ENCODE measurements at regions not wholly inside any gene's neighbourhood (a gene's known extent, or its start where the extent isn't known, plus 50 kb on each side); places are given as distances from the start of the nearest gene placed in this dataset.

GRCh38 chr2:217623281-217623912 is 379.4 kb downstream of the TNS1 start:
- H3F3A ChIP-seq (replicated peaks; ENCODE audit: low read depth), result no peaks in the 10 kb centered on the region
- no peak overlapping the region for H3K27ac ChIP-seq (ENCODE audit: low read depth)
- Mint-ChIP-seq H3K4me3 (no peak overlapping the region), H3K27ac (no peak overlapping the region), H3K27me3 (ENCODE audit: insufficient read depth, low read depth, poor library complexity) (peaks cover 4% of the 10 kb centered on the region), H3K4me1 (peaks cover 18% of the 10 kb centered on the region), H3K36me3 (ENCODE audit: low read depth) (no peaks in the 10 kb centered on the region), H3K9me3 (no peaks in the 10 kb centered on the region)
- H3K4me1 ChIP-seq (ENCODE audit: insufficient read depth), result peaks cover 9% of the 10 kb centered on the region
- H3K4me2 ChIP-seq, result no peak overlapping the region
- 0 out of 2 replicates have a peak, but pooled peaks cover 8% of the 10 kb centered on the region for H3K9me2 ChIP-seq (ENCODE audit: insufficient read depth)
- no peaks in the 10 kb centered on the region for H3K79me2 ChIP-seq (replicated peaks; ENCODE audit: insufficient read depth)
- no peak for TF ChIP-seq ZNF331 (CRISPR knock-in tag; IDR thresholded peaks at IDR 0.05; ENCODE audit: low read depth)
- no peak for TF ChIP-seq EZH2phosphoT487 (IDR thresholded peaks at IDR 0.05; ENCODE audit: unreplicated experiment)
- TF ChIP-seq NANOG (IDR thresholded peaks at IDR 0.05; ENCODE audit: borderline replicate concordance), result no peak
- TF ChIP-seq REST (IDR thresholded peaks at IDR 0.05; ENCODE audit: unreplicated experiment), result no peak
- TF ChIP-seq STAT1 (IDR thresholded peaks at IDR 0.05; ENCODE audit: unreplicated experiment), result no peak
- no peak for TF ChIP-seq CTCF (conservative IDR thresholded peaks at IDR 0.05; ENCODE audit: low read depth in 2 of 2)
- TF ChIP-seq ZNF462 (CRISPR knock-in tag; IDR thresholded peaks at IDR 0.05), result no peak
- TF ChIP-seq CREB1 (CRISPR knock-in tag; IDR thresholded peaks at IDR 0.05; ENCODE audit: low read depth), result no peak
- no peak for TF ChIP-seq POLR2AphosphoS5 (IDR thresholded peaks at IDR 0.05; ENCODE audit: low read depth)
- no peak for TF ChIP-seq EZH2 (IDR thresholded peaks at IDR 0.05; ENCODE audit: low read depth, unreplicated experiment)
- TF ChIP-seq ZNF114 (CRISPR knock-in tag; IDR thresholded peaks at IDR 0.05), result no peak
- no peak for TF ChIP-seq JUNB (IDR thresholded peaks at IDR 0.05; ENCODE audit: unreplicated experiment)
- H3K4me3 ChIP-seq, result no peak overlapping the region
- no peak overlapping the region for H2AFZ ChIP-seq
- ATAC-seq (no peak), DNase-seq (ENCODE audit: low spot score) (no peak)
- H3K36me3 ChIP-seq (ENCODE audit: insufficient read depth), result no peaks in the 10 kb centered on the region
- H4K20me1 ChIP-seq (replicated peaks; ENCODE audit: insufficient read depth), result no peaks in the 10 kb centered on the region
- no peaks in the 10 kb centered on the region for H3K27me3 ChIP-seq (ENCODE audit: insufficient read depth)
